Cardiac muscle cell (in vitro differentiated cells and primary cell): ENCODE measurements at regions not wholly inside any gene's neighbourhood (a gene's known extent, or its start where the extent isn't known, plus 50 kb on each side); places are given as distances from the start of the nearest gene placed in this dataset.

Source experiments
- DNase-seq, 2 donors: peaks; one replicate each; pipeline versions ENCODE4 v3.0.0 to v3.0.0-alpha.2; 2010 to 2017; ENCODE audit warnings: low read depth in 1 of 2, low spot score in 1 of 2
- H3K27ac ChIP-seq: fragments of 200-600 bp; sonication (generic); 2 replicates; pipeline ENCODE4 v1.5.1; 2016
- H3K27me3 ChIP-seq: fragments of 200-600 bp; sonication (generic); 2 replicates; pipeline ENCODE4 v1.6.0; 2016; ENCODE audit warnings: control low read depth
- H3K36me3 ChIP-seq: fragments of 200-600 bp; sonication (generic); 2 replicates; pipeline ENCODE4 v1.5.1; 2016; ENCODE audit warnings: control low read depth
- H3K4me1 ChIP-seq: fragments of 200-600 bp; sonication (generic); 2 replicates; pipeline ENCODE4 v1.8.1; 2017; ENCODE audit warnings: low read depth, mild to moderate bottlenecking, mixed run types
- H3K4me3 ChIP-seq: fragments of 200-600 bp; sonication (generic); 2 replicates; pipeline ENCODE4 v1.5.1; 2016; ENCODE audit warnings: mild to moderate bottlenecking
- H3K9me3 ChIP-seq: fragments of 200-600 bp; sonication (generic); 2 replicates; pipeline ENCODE4 v1.5.1; 2017; ENCODE audit warnings: low read depth, mild to moderate bottlenecking, control low read depth
- TF ChIP-seq, protein P1 (sequence below): IDR thresholded peaks from 2 replicates; pipeline ENCODE4 v1.5.1; 2012; ENCODE audit warnings: low read depth, mild to moderate bottlenecking, low read length

DNA sequence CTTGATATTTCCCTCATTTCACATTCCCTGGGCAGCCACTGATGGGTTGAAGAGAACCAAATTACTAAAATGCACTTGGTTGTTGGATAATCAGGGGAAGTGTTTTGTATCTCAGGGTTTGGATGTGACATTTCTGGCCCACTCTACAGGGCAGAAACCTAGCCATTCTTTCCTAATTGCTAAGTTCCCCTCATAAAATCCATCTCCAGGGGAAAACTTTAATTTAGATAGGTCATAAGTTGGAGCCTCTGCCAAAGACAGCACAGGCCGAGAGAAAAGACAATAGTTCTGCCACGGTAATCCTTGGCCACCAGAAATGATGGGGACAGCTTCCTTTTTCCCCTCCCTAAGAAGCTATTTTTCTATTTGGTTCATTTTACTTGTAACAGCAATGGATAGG is 192.7 kb upstream of the C1QTNF7 start:
- H3K27me3 ChIP-seq = no peaks in the 10 kb centered on the region
- DNase-seq = no peak
- no peaks in the 10 kb centered on the region for H3K36me3 ChIP-seq
- H3K27ac ChIP-seq = no peak overlapping the region
- TF ChIP-seq, protein P1, sequence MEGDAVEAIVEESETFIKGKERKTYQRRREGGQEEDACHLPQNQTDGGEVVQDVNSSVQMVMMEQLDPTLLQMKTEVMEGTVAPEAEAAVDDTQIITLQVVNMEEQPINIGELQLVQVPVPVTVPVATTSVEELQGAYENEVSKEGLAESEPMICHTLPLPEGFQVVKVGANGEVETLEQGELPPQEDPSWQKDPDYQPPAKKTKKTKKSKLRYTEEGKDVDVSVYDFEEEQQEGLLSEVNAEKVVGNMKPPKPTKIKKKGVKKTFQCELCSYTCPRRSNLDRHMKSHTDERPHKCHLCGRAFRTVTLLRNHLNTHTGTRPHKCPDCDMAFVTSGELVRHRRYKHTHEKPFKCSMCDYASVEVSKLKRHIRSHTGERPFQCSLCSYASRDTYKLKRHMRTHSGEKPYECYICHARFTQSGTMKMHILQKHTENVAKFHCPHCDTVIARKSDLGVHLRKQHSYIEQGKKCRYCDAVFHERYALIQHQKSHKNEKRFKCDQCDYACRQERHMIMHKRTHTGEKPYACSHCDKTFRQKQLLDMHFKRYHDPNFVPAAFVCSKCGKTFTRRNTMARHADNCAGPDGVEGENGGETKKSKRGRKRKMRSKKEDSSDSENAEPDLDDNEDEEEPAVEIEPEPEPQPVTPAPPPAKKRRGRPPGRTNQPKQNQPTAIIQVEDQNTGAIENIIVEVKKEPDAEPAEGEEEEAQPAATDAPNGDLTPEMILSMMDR = no peak
- H3K4me1 ChIP-seq = no peaks in the 10 kb centered on the region
- H3K9me3 ChIP-seq = no peaks in the 10 kb centered on the region
- H3K4me3 ChIP-seq = no peak overlapping the region

DNA sequence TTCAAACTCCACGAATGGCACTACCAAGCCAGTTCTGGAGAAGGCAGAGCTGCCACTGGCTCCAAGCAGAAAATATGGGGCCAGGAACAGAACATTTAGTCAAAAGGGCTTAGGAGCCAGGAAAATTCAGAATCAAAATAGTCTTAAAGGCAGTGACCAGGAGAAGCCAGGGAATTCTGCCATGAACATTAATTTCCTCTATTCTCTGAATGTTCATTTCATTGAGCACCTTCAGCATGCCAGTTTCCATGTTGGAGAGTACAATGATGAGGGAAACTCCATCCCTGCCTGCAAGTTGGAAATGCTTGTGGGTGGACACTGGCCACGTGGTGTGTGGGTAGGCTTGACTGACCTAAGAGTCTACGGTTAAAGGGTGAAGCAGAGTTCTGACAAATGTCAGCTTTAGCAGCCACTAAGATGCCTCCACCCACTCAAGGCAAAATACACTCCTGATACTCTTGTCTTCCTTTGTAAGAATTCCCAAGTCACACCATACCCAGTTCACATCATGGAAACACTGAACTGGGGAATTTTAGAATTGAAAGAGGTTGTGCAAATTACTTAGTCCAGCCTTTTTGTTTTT is 190.1 kb upstream of the C1QTNF7 start:
- H3K4me1 ChIP-seq = no peaks in the 10 kb centered on the region
- H3K9me3 ChIP-seq = no peaks in the 10 kb centered on the region
- H3K27ac ChIP-seq = no peak overlapping the region
- DNase-seq = no peak
- H3K36me3 ChIP-seq = no peaks in the 10 kb centered on the region
- TF ChIP-seq, protein P1 = no peak
- H3K27me3 ChIP-seq = no peaks in the 10 kb centered on the region
- H3K4me3 ChIP-seq = no peak overlapping the region

GRCh38 chr4:15238720-15239119 is 189.1 kb upstream of the C1QTNF7 start:
- no peaks in the 10 kb centered on the region for H3K9me3 ChIP-seq
- H3K27me3 ChIP-seq = no peaks in the 10 kb centered on the region
- TF ChIP-seq, protein P1 = peak; percentile 65
- H3K36me3 ChIP-seq = no peaks in the 10 kb centered on the region
- H3K4me3 ChIP-seq = no peak overlapping the region
- peak; percentile 60 to 68 for DNase-seq
- H3K4me1 ChIP-seq = no peaks in the 10 kb centered on the region
- H3K27ac ChIP-seq = no peak overlapping the region

- H3K27me3 ChIP-seq = no peaks in the 10 kb centered on the region
- DNase-seq = peak in 1 of 2 donors; percentile 65
- H3K4me3 ChIP-seq = no peak overlapping the region
- TF ChIP-seq, protein P1 = no peak
- no peak overlapping the region for H3K27ac ChIP-seq
- no peaks in the 10 kb centered on the region for H3K4me1 ChIP-seq
- no peaks in the 10 kb centered on the region for H3K9me3 ChIP-seq
- no peaks in the 10 kb centered on the region for H3K36me3 ChIP-seq
Observed at GRCh38 chr4:15239866-15240265, 188.0 kb upstream of the C1QTNF7 start.

GRCh38 chr4:15240764-15241163 is 187.1 kb upstream of the C1QTNF7 start:
- TF ChIP-seq, protein P1 = no peak
- H3K27me3 ChIP-seq = no peaks in the 10 kb centered on the region
- no peaks in the 10 kb centered on the region for H3K4me1 ChIP-seq
- H3K9me3 ChIP-seq = no peaks in the 10 kb centered on the region
- H3K36me3 ChIP-seq = no peaks in the 10 kb centered on the region
- no peak overlapping the region for H3K4me3 ChIP-seq
- peak in 1 of 2 donors; percentile 46 for DNase-seq
- H3K27ac ChIP-seq = no peak overlapping the region

GRCh38 chr4:15242021-15242420 is 185.8 kb upstream of the C1QTNF7 start:
- no peak for DNase-seq
- H3K27ac ChIP-seq = no peak overlapping the region
- no peaks in the 10 kb centered on the region for H3K4me1 ChIP-seq
- no peak overlapping the region for H3K4me3 ChIP-seq
- H3K27me3 ChIP-seq = no peaks in the 10 kb centered on the region
- TF ChIP-seq, protein P1 = no peak
- no peaks in the 10 kb centered on the region for H3K9me3 ChIP-seq
- H3K36me3 ChIP-seq = no peaks in the 10 kb centered on the region
